HG02884 (cell line): ENCODE measurements at regions not wholly inside any gene's neighbourhood (a gene's known extent, or its start where the extent isn't known, plus 50 kb on each side); places are given as distances from the start of the nearest gene placed in this dataset.

Experiments used
- ATAC-seq: cut with Tn5 transposase; IDR thresholded peaks from one replicate; pipeline ENCODE4 v1.9.1; 2021; ENCODE audit warnings: mild to moderate bottlenecking, moderate library complexity; ENCODE audit not compliant: unreplicated experiment

- no peak for ATAC-seq
Observed at GRCh38 chr9:81214975-81215374, 474.4 kb downstream of the TLE1 start.

GRCh38 chr9:81213456-81213855 is 475.9 kb downstream of the TLE1 start:
- no peak for ATAC-seq

DNA sequence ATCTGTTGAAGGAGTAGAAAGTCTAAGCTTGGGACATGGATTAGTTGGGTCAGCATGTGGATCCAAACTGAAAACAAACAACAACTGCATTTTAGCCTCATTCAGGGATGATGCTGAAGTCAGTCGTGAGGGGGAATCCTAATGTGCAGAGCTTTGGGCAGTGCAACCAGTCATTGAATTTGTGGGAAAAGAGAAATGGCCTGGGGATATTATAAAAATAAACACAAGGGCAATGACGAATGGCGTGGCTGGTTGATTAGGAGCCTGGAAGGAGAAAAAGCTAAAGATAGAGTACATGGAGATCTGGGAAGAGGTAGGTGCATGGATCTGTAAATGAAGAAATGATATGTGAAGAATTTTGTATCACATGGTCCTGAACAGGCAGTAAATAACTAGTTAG is 477.6 kb downstream of the TLE1 start:
- no peak for ATAC-seq

DNA sequence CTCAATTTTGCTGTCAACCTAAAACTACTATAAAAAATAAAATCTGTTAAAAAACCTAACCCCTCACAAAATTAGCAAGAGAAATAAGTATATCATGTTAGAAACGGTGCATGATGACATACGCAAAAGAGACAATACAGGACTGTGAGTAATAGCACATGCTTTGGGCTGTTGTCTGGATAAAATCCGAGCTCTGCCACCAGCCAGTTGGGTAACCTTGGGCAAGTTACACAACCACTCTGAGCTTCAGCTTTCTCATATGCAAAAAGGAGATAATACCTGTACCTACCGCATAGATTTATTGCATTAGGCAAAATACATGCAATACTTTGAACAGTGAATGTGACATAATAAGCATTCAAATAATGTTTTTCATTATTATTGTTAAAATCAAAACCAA is 481.7 kb downstream of the TLE1 start:
- ATAC-seq = no peak

GRCh38 chr9:81202292-81202691 is 487.1 kb downstream of the TLE1 start:
- no peak for ATAC-seq

- no peak for ATAC-seq
Observed at GRCh38 chr9:81195206-81195605, 494.1 kb downstream of the TLE1 start.

DNA sequence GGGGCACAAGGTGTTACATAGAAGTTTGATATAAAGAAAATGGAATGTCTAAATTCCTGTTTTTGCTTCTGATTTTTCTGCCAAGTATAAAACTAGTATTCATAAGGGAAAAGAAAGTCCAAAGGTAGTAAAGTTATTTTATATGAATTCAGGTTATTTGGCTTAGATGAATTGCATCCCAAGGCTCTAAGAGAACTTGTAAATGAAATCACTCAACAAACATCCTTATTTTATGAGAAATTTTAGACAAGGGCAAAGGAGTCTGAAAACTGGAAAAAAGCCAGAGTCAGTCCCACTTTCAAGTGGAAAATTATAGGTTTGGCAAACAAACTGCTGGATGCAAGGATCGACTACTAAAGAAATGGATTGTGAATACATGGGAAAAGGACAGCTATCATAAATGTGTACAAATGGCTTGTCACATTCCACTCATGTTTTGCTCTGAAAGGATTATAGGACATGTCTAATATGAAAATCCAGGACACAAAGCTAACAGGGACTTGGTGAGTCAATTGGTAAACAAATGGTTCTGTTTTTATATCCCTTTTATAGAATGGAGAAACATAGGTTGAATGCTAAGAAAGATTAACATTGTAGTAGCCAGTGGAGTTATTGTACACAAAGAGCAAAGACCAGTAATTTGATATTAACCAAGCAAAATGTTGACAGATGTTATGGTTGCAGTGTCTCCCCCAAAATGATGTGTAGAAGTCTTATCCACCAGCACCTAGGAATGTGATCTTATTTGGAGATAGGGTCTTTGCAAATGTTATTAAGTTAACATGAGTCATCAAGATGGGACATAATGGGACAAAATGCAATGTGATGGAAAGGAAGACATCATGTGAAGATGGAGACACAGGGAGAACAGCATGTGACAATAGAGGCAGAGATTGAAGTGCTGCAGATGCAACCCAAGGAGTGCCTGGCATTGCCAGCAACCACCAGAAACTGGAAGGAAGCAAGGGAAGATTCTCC is 495.7 kb downstream of the TLE1 start:
- ATAC-seq = no peak

DNA sequence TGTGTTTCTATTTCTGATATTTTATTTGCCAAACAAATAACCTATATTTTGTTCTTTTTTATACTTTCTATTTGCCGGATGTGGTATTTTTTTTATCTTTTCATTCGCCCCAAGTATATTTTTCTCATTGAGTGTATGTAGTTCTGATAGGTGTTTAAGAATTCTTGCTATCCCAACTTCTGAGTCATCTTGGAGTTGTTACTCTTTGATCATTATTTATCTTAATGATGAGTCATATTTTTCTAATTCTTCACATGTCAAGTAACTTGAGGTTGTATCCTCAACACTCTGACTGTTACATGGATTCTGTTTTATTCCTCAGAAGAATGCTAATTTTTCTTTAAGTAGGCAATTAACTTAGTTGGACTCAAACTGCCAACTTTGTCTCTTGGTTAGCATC is 498.1 kb downstream of the TLE1 start:
- no peak for ATAC-seq

DNA sequence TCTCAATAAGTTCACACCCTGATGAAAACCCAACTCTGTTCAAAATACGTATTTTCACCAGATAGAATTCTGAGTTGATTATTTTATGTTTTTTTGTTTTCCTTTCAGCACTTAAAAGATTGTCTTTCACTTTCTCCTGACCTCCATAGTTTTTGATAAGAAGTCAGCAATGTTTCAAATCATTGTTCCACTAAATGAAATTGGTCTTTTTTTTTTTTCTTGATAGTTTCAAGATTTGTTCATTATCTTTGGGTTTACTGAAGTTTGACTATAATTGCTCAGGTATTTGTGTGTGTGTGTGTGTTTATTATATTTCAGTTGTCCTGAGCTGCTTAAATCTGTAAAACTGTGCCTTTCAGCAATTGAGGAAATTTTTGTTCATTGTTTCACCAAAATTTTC is 498.7 kb downstream of the TLE1 start:
- ATAC-seq = no peak

- ATAC-seq = no peak
Observed at GRCh38 chr9:81183761-81184160, 505.6 kb downstream of the TLE1 start.

DNA sequence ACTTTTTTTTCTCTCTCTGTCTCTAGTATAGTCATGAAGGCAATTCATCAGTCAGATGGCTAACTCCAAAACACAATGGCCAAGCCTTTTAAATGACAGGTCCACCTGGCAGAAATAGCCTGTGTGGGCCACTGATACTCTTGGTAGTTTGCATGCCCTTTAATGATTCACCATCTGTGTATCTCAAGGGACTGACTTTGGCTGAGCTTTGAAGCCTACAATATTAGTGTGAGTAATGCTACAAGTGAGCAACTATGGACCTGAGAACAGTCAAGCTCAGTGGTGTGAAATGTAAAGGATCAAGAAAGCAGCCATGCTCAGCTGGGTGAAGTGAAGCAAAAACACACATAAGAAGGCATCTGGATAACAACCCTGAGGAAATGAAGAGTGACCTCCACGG is 506.9 kb downstream of the TLE1 start:
- ATAC-seq = no peak

DNA sequence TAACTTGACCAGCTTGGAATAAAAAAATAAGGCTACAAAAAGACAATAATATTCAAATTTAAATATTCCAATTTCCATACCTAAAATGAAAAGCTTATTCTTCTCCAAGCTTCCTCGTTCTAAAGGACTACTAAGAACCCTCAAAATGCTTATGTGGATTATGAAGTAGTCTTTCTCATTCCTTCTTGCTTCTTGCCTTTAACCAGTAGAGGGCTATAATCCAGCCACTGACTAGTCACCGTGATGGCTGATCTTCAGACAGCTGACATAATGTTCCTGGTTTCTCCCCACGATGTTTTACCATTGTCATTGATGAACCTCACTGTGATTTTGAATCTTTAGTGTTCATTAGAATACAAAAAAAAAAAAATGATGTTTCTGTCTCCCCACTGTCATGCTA is 515.3 kb downstream of the TLE1 start:
- ATAC-seq = no peak

- no peak for ATAC-seq
Observed at GRCh38 chr9:81171689-81172088, 517.7 kb downstream of the TLE1 start.

DNA sequence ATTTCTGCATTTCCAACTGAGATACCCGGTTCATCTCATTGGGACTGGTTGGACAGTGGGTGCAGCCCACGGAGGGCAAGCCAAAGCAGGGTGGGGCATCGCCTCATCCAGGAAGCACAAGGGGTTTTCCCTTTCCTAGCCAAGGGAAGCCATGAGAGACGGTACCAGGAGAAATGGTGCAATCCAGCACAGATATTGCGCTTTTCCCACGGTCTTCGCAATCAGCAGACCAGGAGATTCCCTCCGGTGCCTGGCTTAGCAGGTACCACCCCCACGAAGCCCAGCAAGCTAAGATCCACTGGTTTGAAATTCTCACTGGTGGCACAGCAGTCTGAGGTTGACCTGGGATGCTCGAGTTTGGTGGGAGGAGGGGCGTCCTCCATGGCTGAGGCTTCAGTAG is 527.0 kb downstream of the TLE1 start:
- ATAC-seq = no peak

DNA sequence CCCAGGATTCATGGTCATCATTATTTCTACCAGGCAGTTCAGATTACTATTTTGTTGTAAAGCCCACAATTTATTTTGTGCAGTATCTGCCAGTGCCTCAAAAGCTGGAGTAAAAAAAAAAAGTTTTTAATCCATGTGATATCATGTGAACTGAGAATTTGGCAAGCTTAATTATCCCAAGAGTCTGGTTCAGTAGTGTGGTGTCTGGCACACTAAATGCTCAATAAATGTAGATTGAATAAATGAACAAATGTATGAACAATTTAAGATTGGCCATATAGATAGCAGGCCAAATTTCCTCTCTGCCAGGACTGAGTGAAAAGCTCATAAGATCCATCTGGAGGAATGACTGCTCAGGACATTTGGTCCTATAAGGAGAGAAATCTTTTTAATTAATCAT is 533.0 kb downstream of the TLE1 start:
- ATAC-seq = no peak

DNA sequence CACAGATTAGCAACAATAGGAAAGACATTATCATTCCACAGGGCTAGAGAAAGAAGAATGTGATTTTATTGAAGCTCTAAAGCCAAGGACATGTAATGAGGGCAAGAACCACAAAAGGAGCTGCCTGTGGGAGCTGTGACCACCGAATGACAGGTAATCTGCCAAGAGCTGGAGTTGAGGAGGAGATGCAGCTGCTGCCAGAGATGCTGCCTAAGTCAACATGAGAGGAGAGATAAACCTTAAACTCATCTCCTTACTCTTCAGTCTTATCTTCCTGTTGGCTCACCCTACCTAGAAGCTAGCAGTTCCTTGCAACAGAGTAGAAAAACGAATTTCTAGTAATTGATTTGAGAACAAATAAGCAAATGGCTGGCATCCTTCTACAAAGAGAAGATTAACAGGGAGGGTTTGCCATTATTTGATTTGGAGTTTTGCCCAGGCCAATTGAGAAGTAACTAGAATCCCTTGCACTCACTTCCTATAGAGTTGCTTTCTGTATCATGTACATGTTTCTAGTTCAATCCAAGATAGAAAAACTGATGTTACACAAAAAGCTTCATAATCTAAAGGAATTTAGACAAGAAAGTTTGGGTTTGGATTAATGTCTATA is 539.2 kb downstream of the TLE1 start:
- no peak for ATAC-seq

DNA sequence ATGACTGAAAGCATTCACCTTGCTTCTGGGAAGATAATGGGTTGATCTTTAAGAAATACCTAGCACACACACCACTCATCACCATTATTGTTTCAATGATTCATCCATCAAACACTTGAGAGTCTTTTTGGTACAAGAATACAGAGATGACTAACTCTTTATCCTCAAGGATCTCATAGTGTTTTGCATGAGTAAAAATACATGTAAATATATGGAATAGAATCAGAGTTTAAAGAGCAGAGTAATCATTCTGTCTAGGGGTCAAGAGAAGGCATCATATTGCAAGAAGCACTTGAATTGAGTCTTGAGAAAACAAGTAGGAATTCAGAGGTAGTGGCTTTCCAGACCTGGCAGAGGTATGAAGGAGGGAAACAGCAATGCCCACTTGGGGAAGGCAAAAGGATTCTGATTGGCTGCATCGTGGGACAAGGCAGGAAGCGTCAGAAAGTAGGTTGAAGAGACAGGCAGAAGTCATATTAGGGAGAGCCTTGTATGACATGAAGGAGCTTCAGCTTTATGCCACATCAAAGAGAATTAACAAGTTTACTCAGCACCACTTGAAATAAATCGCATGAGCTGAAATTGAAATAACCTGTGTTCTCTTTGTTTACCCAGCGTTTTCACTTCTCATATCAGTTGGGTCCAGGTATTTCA is 542.5 kb downstream of the TLE1 start:
- ATAC-seq = no peak

DNA sequence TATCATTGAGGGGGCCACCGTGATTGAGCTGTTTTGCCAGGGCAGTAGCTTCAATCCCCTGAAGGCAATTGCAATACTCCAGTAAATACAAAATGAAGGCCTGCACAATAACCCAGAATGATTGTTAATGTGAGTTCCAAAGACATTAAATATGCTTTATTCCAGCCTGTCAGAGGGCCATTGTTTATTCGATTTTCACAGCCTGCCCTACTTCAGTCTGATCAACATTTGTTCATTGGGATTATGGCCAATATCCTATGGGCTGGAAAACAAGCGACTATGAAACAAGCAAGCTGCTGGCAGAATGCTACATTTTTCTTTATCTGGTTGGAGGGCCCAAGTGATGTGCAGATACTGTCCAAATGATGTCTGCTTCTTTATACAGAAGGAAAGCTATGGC is 543.1 kb downstream of the TLE1 start:
- ATAC-seq = no peak

- ATAC-seq = no peak
Observed at GRCh38 chr9:81145331-81145963, 543.9 kb downstream of the TLE1 start.

- ATAC-seq = no peak
Observed at GRCh38 chr9:81141961-81142360, 547.4 kb downstream of the TLE1 start.

DNA sequence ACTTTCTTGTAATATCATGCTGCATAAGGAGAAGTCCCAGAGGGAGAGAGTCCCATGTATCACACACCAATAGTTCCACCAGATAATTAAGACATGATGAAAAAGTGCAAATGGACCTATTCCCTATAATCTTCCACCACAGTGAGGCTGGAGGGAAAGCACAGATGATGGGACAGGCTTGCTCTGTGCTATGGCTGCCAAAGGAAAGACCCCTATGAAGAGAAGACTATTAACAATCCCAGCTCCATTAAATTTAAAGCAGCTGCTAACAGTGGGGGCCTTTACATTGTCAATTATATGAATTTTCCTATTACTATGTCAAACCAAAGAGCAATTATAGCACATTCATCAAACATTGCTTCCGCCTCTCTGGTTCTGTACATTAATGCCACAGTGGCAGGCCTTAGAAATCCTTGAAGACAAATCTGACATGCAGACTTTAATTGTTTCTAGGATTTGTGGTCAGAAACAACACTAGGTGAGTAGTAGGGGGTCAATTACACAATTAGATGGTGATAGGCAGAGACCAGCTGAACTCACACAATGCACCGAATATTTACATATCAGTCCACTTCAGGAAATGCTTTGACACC is 551.3 kb downstream of the TLE1 start:
- no peak for ATAC-seq
